H1 (cell line): ENCODE measurements at regions not wholly inside any gene's neighbourhood (a gene's known extent, or its start where the extent isn't known, plus 50 kb on each side); places are given as distances from the start of the nearest gene placed in this dataset.

Experiments used
- CTCF ChIA-PET: fragments of 300-600 bp; sonication (Branson Sonifier 250); formaldehyde crosslinking; loops from one replicate; lab custom pipeline; 2021; ENCODE audit not compliant: partially characterized antibody; lab: Charles Lee
- POLR2A ChIA-PET: fragments of 300-600 bp; sonication (Branson Sonifier 250); formaldehyde crosslinking; loops from one replicate; lab custom pipeline; 2021; ENCODE audit warnings: inconsistent platforms; ENCODE audit not compliant: partially characterized antibody; lab: Charles Lee
- DNase-seq, 2 experiments: peaks; one replicate each; pipeline versions ENCODE4 v3.0.0 to v3.0.0-alpha.2; 2010 to 2022; ENCODE audit warnings: low spot score in 2 of 2, low read depth in 1 of 2, mixed read lengths in 1 of 2
- FAIRE-seq: peaks from 2 replicates; lab custom pipeline; 2011; peaks lifted over from hg19 to GRCh38; lab: Jason Lieb, UNC
- H2AFZ ChIP-seq: 2 replicates; pipeline ENCODE4 v1.8.1; 2012; ENCODE audit warnings: low read length, inconsistent platforms
- H2AK5ac ChIP-seq: 2 replicates; pipeline ENCODE4 v1.6.1; 2013; ENCODE audit warnings: low read depth, low read length
- H2BK120ac ChIP-seq: replicated peaks from 2 replicates; pipeline ENCODE3; 2013; ENCODE audit warnings: low read depth, low read length, inconsistent platforms
- H2BK12ac ChIP-seq: 2 replicates; pipeline ENCODE4 v1.6.1; 2013; ENCODE audit warnings: low read depth, low read length
- H2BK15ac ChIP-seq: 2 replicates; pipeline ENCODE4 v1.6.1; 2013; ENCODE audit warnings: low read length
- H2BK20ac ChIP-seq: 2 replicates; pipeline ENCODE4 v1.6.1; 2013; ENCODE audit warnings: low read length
- H2BK5ac ChIP-seq: 2 replicates; pipeline ENCODE4 v1.6.1; 2013; ENCODE audit warnings: low read depth, low read length
- H3K14ac ChIP-seq: 2 replicates; pipeline ENCODE4 v1.6.1; 2013; ENCODE audit warnings: inconsistent platforms; ENCODE audit not compliant: insufficient read length
- H3K18ac ChIP-seq: 2 replicates; pipeline ENCODE4 v1.6.1; 2013; ENCODE audit warnings: low read length; ENCODE audit errors: extremely low read depth
- H3K23ac ChIP-seq: 2 replicates; pipeline ENCODE4 v1.6.1; 2013; ENCODE audit warnings: inconsistent platforms; ENCODE audit not compliant: insufficient read length
- H3K23me2 ChIP-seq: 2 replicates; pipeline ENCODE4 v1.6.1; 2013; ENCODE audit warnings: low read depth, low read length
- H3K27ac ChIP-seq: 2 replicates; pipeline ENCODE4 v1.6.1; 2011; ENCODE audit warnings: low read depth, low read length, inconsistent platforms
- H3K27me3 ChIP-seq, 4 experiments: replicated peaks in 1 of 4; 1 replicate in 1 of 4; 2 replicates in 3 of 4; pipeline versions ENCODE4 v1.6.1 to v1.8.1; 2011 to 2013; ENCODE audit warnings: low read length in 3 of 4, mild to moderate bottlenecking in 3 of 4, inconsistent platforms in 2 of 4, mixed read lengths in 2 of 4, moderate library complexity in 1 of 4; ENCODE audit not compliant: control insufficient read depth in 3 of 4, insufficient read depth in 3 of 4; ENCODE audit errors: extremely low read depth in 1 of 4
- H3K36me3 ChIP-seq, 4 experiments: 2 replicates each; pipeline versions ENCODE4 v1.6.1 to v1.8.1; 2011 to 2013; ENCODE audit warnings: mild to moderate bottlenecking in 4 of 4, low read length in 3 of 4, moderate library complexity in 2 of 4, control low read depth in 1 of 4, inconsistent platforms in 1 of 4; ENCODE audit not compliant: insufficient read depth in 4 of 4, control insufficient read depth in 2 of 4
- H3K4ac ChIP-seq: replicated peaks from 2 replicates; pipeline ENCODE3; 2013; ENCODE audit warnings: low read length, low read depth, mixed read lengths, inconsistent platforms; ENCODE audit not compliant: insufficient read length
- H3K4me1 ChIP-seq, 4 experiments: replicated peaks in 1 of 4; 1 replicate in 1 of 4; 2 replicates in 3 of 4; pipeline versions ENCODE4 v1.6.1 to v1.8.1; 2011 to 2013; ENCODE audit warnings: low read length in 3 of 4, inconsistent platforms in 2 of 4, mixed read lengths in 1 of 4; ENCODE audit not compliant: insufficient read depth in 4 of 4, control insufficient read depth in 3 of 4
- H3K4me2 ChIP-seq, 2 experiments: 2 replicates each; pipeline versions ENCODE4 v1.6.1 to v1.8.1; 2011 to 2013; ENCODE audit warnings: low read depth in 2 of 2, low read length in 2 of 2, control low read depth in 1 of 2, inconsistent platforms in 1 of 2, mild to moderate bottlenecking in 1 of 2; ENCODE audit not compliant: insufficient read depth in 1 of 2
- H3K4me3 ChIP-seq, 4 experiments: fragments of 200-600, 300-600 bp in 1 of 4; sonication (generic), shearing (Covaris generic), sonication (Bioruptor Twin) in 1 of 4; 2 replicates each; pipeline versions ENCODE4 v1.5.1 to v1.8.1; 2011 to 2016; ENCODE audit warnings: low read length in 4 of 4, low read depth in 3 of 4, control low read depth in 2 of 4, inconsistent platforms in 2 of 4, mild to moderate bottlenecking in 2 of 4, mixed read lengths in 1 of 4, moderate library complexity in 1 of 4; ENCODE audit not compliant: insufficient read depth in 2 of 4; ENCODE audit errors: extremely low read depth in 1 of 4
- H3K56ac ChIP-seq: replicated peaks from 2 replicates; pipeline ENCODE3; 2013; ENCODE audit warnings: low read depth, mild to moderate bottlenecking, mixed read lengths, low read length, inconsistent platforms; ENCODE audit not compliant: insufficient read length
- H3K79me1 ChIP-seq: 2 replicates; pipeline ENCODE4 v1.6.1; 2013; ENCODE audit warnings: low read depth, low read length, control low read depth
- H3K79me2 ChIP-seq, 2 experiments: 2 replicates each; pipeline versions ENCODE4 v1.6.1 to v1.8.1; 2012 to 2013; ENCODE audit warnings: low read length in 2 of 2, mild to moderate bottlenecking in 2 of 2, inconsistent platforms in 1 of 2; ENCODE audit not compliant: insufficient read depth in 2 of 2, control insufficient read depth in 1 of 2
- H3K9ac ChIP-seq, 4 experiments: replicated peaks in 1 of 4; 1 replicate in 1 of 4; 2 replicates in 3 of 4; pipeline versions ENCODE4 v1.6.1 to v1.8.1; 2011 to 2013; ENCODE audit warnings: low read depth in 3 of 4, low read length in 3 of 4, control low read depth in 2 of 4, mild to moderate bottlenecking in 2 of 4, moderate library complexity in 2 of 4, inconsistent platforms in 1 of 4; ENCODE audit errors: extremely low read depth in 1 of 4
- H3K9me3 ChIP-seq, 2 experiments: 2 replicates each; pipeline versions ENCODE4 v1.6.1 to v1.8.1; 2012 to 2013; ENCODE audit warnings: mild to moderate bottlenecking in 2 of 2, moderate library complexity in 2 of 2, control low read depth in 1 of 2, inconsistent platforms in 1 of 2, low read depth in 1 of 2, low read length in 1 of 2, mixed read lengths in 1 of 2; ENCODE audit not compliant: insufficient read depth in 2 of 2
- H4K20me1 ChIP-seq, 2 experiments: replicated peaks in 1 of 2; 2 replicates each; pipeline versions ENCODE3 to v1.8.1; 2011 to 2013; ENCODE audit warnings: inconsistent platforms in 2 of 2, low read length in 2 of 2, mild to moderate bottlenecking in 1 of 2; ENCODE audit not compliant: insufficient read depth in 2 of 2, control insufficient read depth in 1 of 2
- H4K5ac ChIP-seq: 2 replicates; pipeline ENCODE4 v1.6.1; 2013; ENCODE audit warnings: low read length, low read depth, mixed read lengths, inconsistent platforms; ENCODE audit not compliant: insufficient read length
- H4K8ac ChIP-seq: 2 replicates; pipeline ENCODE4 v1.8.0; 2013; ENCODE audit warnings: mild to moderate bottlenecking, moderate library complexity, low read length, inconsistent platforms; ENCODE audit not compliant: insufficient read depth; ENCODE audit errors: extremely low read depth
- H4K91ac ChIP-seq: replicated peaks from 2 replicates; pipeline ENCODE3; 2013; ENCODE audit warnings: low read length, mixed read lengths, inconsistent platforms; ENCODE audit not compliant: insufficient read length
- WGBS, 2 experiments: shearing (Covaris generic) in 1 of 2; methylation state at CpG; one replicate each; pipeline versions ENCODE4 v1.1.6 to v1.1.7; 2013 to 2015; ENCODE audit warnings: low lambda C conversion rate in 2 of 2, mixed read lengths in 2 of 2, inconsistent platforms in 1 of 2, low coverage in 1 of 2, missing lambda C conversion rate in 1 of 2; ENCODE audit not compliant: insufficient replicate concordance in 2 of 2, insufficient coverage in 1 of 2, insufficient read length in 1 of 2; ENCODE audit errors: extremely low coverage in 1 of 2, missing lambda C conversion rate in 1 of 2; 5-methylcytosine and 5-hydroxymethylcytosine counted together
- TF ChIP-seq, protein P1 (sequence below): IDR thresholded peaks from 2 replicates; pipeline ENCODE4 v1.6.1; 2011; ENCODE audit warnings: low read length, improper control_type of control experiment

DNA sequence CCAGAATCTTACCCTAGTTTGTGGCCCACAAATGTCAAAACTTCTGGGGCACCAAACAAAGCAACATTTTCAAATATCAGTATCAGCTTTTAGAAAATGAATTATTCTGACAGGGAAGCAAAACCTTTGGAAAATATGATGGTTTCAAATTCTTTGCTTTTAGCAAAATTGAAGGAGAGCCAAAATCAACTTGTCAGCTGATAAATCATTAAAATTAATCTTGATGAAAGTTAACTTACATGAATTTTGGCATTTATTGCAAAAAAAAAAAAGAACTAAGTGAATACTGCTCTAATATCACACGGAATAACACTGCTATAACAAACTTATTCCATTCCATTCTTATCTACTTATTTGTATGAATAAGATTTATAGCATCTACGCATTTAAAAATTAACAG is 158.1 kb upstream of the TARS1 start:
- H2AFZ ChIP-seq = no peak overlapping the region
- ChIA-PET CTCF (no interaction called here), POLR2A (no interaction called here)
- no peak overlapping the region for H3K9ac ChIP-seq
- H3K56ac ChIP-seq = no peak overlapping the region
- H4K5ac ChIP-seq = no peak overlapping the region
- H3K79me1 ChIP-seq = no peaks in the 10 kb centered on the region
- H2BK15ac ChIP-seq = no peak overlapping the region
- no peak overlapping the region for H3K14ac ChIP-seq
- H3K36me3 ChIP-seq = no peaks in the 10 kb centered on the region
- FAIRE-seq = no peak
- H3K4me1 ChIP-seq = no peaks in the 10 kb centered on the region
- H2BK20ac ChIP-seq = no peak overlapping the region
- H2BK5ac ChIP-seq = no peak overlapping the region
- no peak overlapping the region for H2BK12ac ChIP-seq
- no peak overlapping the region for H3K4me3 ChIP-seq
- no peak overlapping the region for H4K91ac ChIP-seq
- TF ChIP-seq, protein P1, sequence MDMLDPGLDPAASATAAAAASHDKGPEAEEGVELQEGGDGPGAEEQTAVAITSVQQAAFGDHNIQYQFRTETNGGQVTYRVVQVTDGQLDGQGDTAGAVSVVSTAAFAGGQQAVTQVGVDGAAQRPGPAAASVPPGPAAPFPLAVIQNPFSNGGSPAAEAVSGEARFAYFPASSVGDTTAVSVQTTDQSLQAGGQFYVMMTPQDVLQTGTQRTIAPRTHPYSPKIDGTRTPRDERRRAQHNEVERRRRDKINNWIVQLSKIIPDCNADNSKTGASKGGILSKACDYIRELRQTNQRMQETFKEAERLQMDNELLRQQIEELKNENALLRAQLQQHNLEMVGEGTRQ = no peak
- H4K20me1 ChIP-seq = no peaks in the 10 kb centered on the region
- H3K27ac ChIP-seq = no peak overlapping the region
- H3K23me2 ChIP-seq = no peaks in the 10 kb centered on the region
- H4K8ac ChIP-seq = no peak overlapping the region
- DNase-seq = no peak
- H3K9me3 ChIP-seq = no peaks in the 10 kb centered on the region
- no peak overlapping the region for H3K4me2 ChIP-seq
- no peaks in the 10 kb centered on the region for H3K79me2 ChIP-seq
- H3K23ac ChIP-seq = no peak overlapping the region
- H2BK120ac ChIP-seq = no peak overlapping the region
- H3K4ac ChIP-seq = no peak overlapping the region
- no peaks in the 10 kb centered on the region for H3K27me3 ChIP-seq
- H3K18ac ChIP-seq = no peak overlapping the region
- 81% methylated on average over 2 of the region's 2 CpGs; no CpG with 5 or more reads in 1 of the 2 experiments for WGBS, 2 experiments
- H2AK5ac ChIP-seq = no peak overlapping the region
